K562 (cell line): ENCODE measurements at regions not wholly inside any gene's neighbourhood (a gene's known extent, or its start where the extent isn't known, plus 50 kb on each side); places are given as distances from the start of the nearest gene placed in this dataset.

Experiments
- CCAR2 ChIP-seq: fragments of 200-400 bp; formaldehyde crosslinking; IDR thresholded peaks from 2 replicates; pipeline ENCODE4 v1.6.1; 2017; ENCODE audit warnings: mild to moderate bottlenecking, low read depth, low read length
- CTCF ChIP-seq, 3 experiments: IDR thresholded peaks in 2 of 3; conservative IDR thresholded peaks in 1 of 3; 2 replicates each; pipeline ENCODE4 v1.5.1; 2011 to 2012; ENCODE audit warnings: low read length in 3 of 3, mild to moderate bottlenecking in 3 of 3, control low read depth in 2 of 3, improper control_type of control experiment in 1 of 3, inconsistent platforms in 1 of 3, low read depth in 1 of 3, mixed read lengths in 1 of 3, moderate library complexity in 1 of 3; ENCODE audit not compliant: insufficient read depth in 2 of 3
- MAFK ChIP-seq: IDR thresholded peaks from 2 replicates; pipeline ENCODE4 v1.6.1; 2011; ENCODE audit warnings: low read length, improper control_type of control experiment
- NFIX ChIP-seq: fragments of 250-450 bp; sonication (Bioruptor Pico); IDR thresholded peaks from 2 replicates; pipeline ENCODE4 v1.4.0; 2020; ENCODE audit warnings: low read depth, mild to moderate bottlenecking, moderate library complexity
- NFRKB ChIP-seq: fragments of 450-650 bp; IDR thresholded peaks from 2 replicates; pipeline ENCODE4 v1.6.1; 2016; ENCODE audit warnings: low read depth
- NR2C2 ChIP-seq, 2 experiments: fragments of 200-800 bp in 1 of 2; sonication (Bioruptor generic) in 1 of 2; sonication (generic) in 1 of 2; formaldehyde crosslinking in 1 of 2; IDR thresholded peaks; 2 replicates each; pipeline versions ENCODE4 v1.6.1 to v1.8.0; 2016 to 2022; ENCODE audit warnings: mild to moderate bottlenecking in 1 of 2, missing compliant biosample characterization in 1 of 2, missing genetic modification characterization in 1 of 2, missing genetic modification reagents in 1 of 2
- REST ChIP-seq, 2 experiments: fragments of 450-650 bp; formaldehyde crosslinking in 1 of 2; IDR thresholded peaks; 2 replicates each; pipeline versions ENCODE4 v1.4.0 to v1.6.1; 2014 to 2020; ENCODE audit warnings: mild to moderate bottlenecking in 2 of 2, borderline replicate concordance in 1 of 2, low read depth in 1 of 2
- TBP ChIP-seq: optimal IDR thresholded peaks from 2 replicates; pipeline ENCODE3; 2011; ENCODE audit warnings: low read depth, low read length, improper control_type of control experiment

GRCh38 chr19:5210556-5210955, 130.1 kb downstream of the PTPRS start:
- no peak for TF ChIP-seq NFRKB
- no peak for TF ChIP-seq CCAR2
- no peak for TF ChIP-seq CTCF (IDR thresholded peaks at IDR 0.05 in 2 of 3, conservative IDR thresholded peaks at IDR 0.05 in 1 of 3; ENCODE audit: insufficient read depth in 2 of 3, low read depth in 1 of 3, low read length in 3 of 3)
- no peak for TF ChIP-seq NR2C2 (CRISPR knock-in tag; IDR thresholded peaks at IDR 0.05)
- no peak for TF ChIP-seq NR2C2 (tag; IDR thresholded peaks at IDR 0.05)
- no peak for TF ChIP-seq MAFK
- TF ChIP-seq REST (IDR thresholded peaks at IDR 0.05; ENCODE audit: borderline replicate concordance), result no peak
- TF ChIP-seq REST (CRISPR knock-in tag; IDR thresholded peaks at IDR 0.05; ENCODE audit: low read depth), result no peak
- no peak for TF ChIP-seq TBP
- TF ChIP-seq NFIX, result no peak
